ENCODE measurements at regions not wholly inside any gene's neighbourhood (a gene's known extent, or its start where the extent isn't known, plus 50 kb on each side); places are given as distances from the start of the nearest gene placed in this dataset.
"Not testable (repeated sequence)": the region's sequence is repeated elsewhere in the genome, so short reads cannot be mapped to it uniquely, and the experiment has no call there.

GRCh38 chr2:111365986-111366640, 245.4 kb downstream of the BCL2L11 start:
- not testable (repeated sequence) for DNase-seq (ENCODE audit: low read depth in 2 of 2)

GRCh38 chr2:111366641-111367029, 245.9 kb downstream of the BCL2L11 start:
- DNase-seq (ENCODE audit: low read depth in 2 of 2), result not testable (repeated sequence)

GRCh38 chr2:111367080-111367479, 246.4 kb downstream of the BCL2L11 start:
- not testable (repeated sequence) for DNase-seq (ENCODE audit: low read depth in 2 of 2)

DNA sequence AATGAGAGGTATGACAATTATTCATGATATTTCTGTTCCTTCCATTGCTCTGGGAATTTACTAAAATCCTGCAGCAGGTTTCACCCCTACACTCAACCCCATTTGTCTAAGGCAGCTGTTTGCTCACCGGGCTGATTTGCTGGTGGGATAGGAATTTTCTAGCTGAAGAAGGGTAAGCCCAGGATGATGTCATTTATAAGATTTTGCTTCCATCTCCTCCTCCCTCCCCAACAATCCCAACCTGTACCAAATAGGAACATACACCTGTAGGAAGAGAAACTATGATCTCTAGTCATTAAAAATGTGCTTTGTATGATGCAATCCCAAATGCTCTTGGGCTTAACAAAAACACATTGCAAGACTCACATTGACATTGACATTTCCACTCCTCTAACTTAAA, 247.2 kb downstream of the BCL2L11 start:
- not testable (repeated sequence) for DNase-seq (ENCODE audit: low read depth in 2 of 2)

DNA sequence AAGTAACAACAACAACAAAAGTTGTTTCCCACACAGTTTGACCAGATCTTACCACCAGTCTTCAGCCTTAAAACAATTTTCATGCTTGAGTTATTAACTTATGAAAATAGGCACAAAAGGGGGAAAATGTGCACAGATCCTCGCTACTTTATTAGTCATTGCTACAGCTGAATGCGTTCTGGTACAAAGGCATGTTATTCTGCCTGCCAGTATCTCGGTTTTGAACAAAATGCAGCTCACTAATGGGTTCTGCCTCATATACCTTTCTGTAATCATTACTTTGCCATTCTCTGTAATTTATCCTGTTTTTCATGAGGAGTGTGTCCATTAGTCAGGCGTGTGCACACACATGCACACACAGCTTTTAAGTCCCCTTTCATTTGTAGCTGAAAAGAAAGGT, 247.6 kb downstream of the BCL2L11 start:
- DNase-seq (ENCODE audit: low read depth in 2 of 2), result not testable (repeated sequence)

GRCh38 chr2:111373060-111373459, 252.3 kb downstream of the BCL2L11 start:
- DNase-seq (ENCODE audit: low read depth in 2 of 2), result not testable (repeated sequence)

GRCh38 chr2:111373989-111374388, 253.3 kb downstream of the BCL2L11 start:
- DNase-seq (ENCODE audit: low read depth in 2 of 2), result not testable (repeated sequence)

GRCh38 chr2:111374734-111375133, 254.0 kb downstream of the BCL2L11 start:
- not testable (repeated sequence) for DNase-seq (ENCODE audit: low read depth in 2 of 2)

GRCh38 chr2:111375320-111375883, 254.7 kb downstream of the BCL2L11 start:
- not testable (repeated sequence) for DNase-seq (ENCODE audit: low read depth in 2 of 2)

- not testable (repeated sequence) for DNase-seq (ENCODE audit: low read depth in 2 of 2)
Measured at GRCh38 chr2:111376272-111376970, 255.7 kb downstream of the BCL2L11 start.

- not testable (repeated sequence) for DNase-seq (ENCODE audit: low read depth in 2 of 2)
Measured at GRCh38 chr2:111376971-111377352, 256.2 kb downstream of the BCL2L11 start.

DNA sequence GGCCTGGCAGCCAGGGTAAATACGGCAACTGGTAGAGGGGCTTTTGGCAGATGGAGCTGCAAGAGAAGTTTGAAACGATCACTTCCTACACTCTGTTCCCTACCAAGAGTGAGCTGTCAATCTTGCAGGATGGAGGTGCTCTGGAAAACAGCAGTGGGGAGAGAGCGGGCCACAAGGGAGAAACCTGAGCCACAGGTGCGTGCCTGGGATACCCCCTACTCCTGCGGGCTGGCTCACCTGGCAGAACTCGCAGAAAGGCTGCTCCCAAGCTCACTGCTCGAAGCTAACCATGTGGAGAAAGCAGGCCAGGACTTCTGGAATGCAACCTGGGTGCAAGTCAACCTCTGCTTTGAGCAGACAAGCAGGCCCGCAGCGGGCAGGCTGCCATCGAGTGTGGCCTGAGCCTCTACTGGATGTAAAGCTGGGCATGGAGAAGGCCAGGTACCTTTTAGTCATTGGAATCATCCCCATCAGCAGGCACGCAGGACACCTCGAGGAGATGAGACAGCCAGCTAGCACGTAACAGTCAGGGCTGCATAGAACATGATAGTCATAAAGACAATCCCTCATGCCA, 256.8 kb downstream of the BCL2L11 start:
- DNase-seq (ENCODE audit: low read depth in 2 of 2), result not testable (repeated sequence)

DNA sequence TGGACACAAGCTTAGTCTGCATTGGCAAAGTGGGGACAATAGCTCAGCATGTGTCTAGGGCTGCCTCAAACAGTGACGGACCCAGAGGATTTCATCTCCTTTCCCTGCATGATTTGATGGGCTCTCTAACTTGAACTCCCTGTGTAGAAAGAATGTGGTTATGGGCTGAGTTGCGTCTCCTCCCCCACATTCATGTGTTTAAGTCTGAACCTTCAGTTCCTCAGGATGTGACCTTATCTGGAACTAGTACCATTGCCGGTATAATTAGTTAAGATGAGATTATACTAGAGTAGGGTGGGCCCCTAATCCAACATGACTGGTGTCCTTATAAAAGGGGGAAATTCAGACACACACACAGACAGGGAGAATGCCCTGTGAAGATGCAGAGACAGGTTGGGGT, 257.6 kb downstream of the BCL2L11 start:
- not testable (repeated sequence) for DNase-seq (ENCODE audit: low read depth in 2 of 2)

- DNase-seq (ENCODE audit: low read depth in 2 of 2), result peak in 1 of 2 donors; percentile 19
Measured at GRCh38 chr2:111380733-111381439, 260.2 kb downstream of the BCL2L11 start.

- DNase-seq (ENCODE audit: low read depth in 2 of 2), result not testable (repeated sequence)
Measured at GRCh38 chr2:111381530-111382306, 261.0 kb downstream of the BCL2L11 start.

- DNase-seq (ENCODE audit: low read depth in 2 of 2), result not testable (repeated sequence)
Measured at GRCh38 chr2:111382507-111382906, 261.8 kb downstream of the BCL2L11 start.

GRCh38 chr2:111383311-111383710, 262.6 kb downstream of the BCL2L11 start:
- DNase-seq (ENCODE audit: low read depth in 2 of 2), result not testable (repeated sequence)

- not testable (repeated sequence) for DNase-seq (ENCODE audit: low read depth in 2 of 2)
Measured at GRCh38 chr2:111385226-111385957, 264.7 kb downstream of the BCL2L11 start.

DNA sequence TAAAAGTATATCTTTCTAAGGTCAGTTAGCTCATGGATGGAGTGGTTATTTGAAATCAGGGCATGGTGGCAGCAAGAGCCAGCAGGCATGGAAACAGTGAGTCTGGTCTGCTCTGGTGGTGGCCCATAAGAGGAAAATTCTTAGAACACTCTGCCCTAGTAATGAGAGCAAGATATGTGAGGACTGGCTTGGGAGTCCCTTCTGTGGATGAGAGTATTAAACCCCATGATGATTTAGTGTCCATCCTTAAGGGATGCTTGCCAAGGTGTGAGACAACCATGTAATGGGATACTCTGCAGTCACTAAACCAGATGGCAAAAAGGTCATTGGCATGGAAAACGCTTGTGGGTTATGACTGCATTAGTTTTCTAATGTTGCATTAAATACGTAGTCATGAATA, 269.9 kb downstream of the BCL2L11 start:
- not testable (repeated sequence) for DNase-seq (ENCODE audit: low read depth in 2 of 2)
